Tibial nerve (tissue), 4 donors: ENCODE measurements at regions not wholly inside any gene's neighbourhood (a gene's known extent, or its start where the extent isn't known, plus 50 kb on each side); places are given as distances from the start of the nearest gene placed in this dataset.

Source experiments
- EP300 ChIP-seq, 2 donors: sonication (generic); formaldehyde crosslinking; IDR thresholded peaks; one replicate each; pipeline ENCODE4 v1.6.1; 2017; ENCODE audit warnings: antibody characterized with exemption in 2 of 2, mild to moderate bottlenecking in 1 of 2
- TF ChIP-seq, protein P1 (sequence below), 5 experiments: fragments of 200-600 bp in 3 of 5; fragments of 450-650 bp in 2 of 5; sonication (generic) in 3 of 5; IDR thresholded peaks; one replicate each; pipeline ENCODE4 v1.5.1; 2016 to 2019; ENCODE audit warnings: antibody characterized with exemption in 5 of 5, mild to moderate bottlenecking in 3 of 5, moderate library complexity in 2 of 5

DNA sequence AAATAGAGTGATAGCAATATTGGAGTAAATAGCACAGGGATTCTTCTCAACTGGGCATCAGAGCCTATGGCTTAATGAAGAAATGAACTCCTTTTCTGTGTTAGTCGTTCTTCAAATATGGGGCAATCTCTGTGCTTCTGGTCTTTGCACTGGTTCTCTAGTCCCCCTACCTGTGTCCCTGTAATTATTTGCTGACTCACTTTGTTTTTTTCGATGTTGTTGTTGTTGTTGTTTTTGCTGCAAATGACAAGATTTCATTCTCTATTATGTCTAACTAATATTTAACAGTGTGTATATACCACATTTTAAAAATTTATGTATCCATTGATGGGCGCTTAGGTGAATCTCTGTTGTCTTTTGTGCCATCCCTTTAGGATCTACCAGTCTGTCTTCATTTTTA lies 2137.8 kb upstream of the TENM3 start:
- TF ChIP-seq, protein P1, sequence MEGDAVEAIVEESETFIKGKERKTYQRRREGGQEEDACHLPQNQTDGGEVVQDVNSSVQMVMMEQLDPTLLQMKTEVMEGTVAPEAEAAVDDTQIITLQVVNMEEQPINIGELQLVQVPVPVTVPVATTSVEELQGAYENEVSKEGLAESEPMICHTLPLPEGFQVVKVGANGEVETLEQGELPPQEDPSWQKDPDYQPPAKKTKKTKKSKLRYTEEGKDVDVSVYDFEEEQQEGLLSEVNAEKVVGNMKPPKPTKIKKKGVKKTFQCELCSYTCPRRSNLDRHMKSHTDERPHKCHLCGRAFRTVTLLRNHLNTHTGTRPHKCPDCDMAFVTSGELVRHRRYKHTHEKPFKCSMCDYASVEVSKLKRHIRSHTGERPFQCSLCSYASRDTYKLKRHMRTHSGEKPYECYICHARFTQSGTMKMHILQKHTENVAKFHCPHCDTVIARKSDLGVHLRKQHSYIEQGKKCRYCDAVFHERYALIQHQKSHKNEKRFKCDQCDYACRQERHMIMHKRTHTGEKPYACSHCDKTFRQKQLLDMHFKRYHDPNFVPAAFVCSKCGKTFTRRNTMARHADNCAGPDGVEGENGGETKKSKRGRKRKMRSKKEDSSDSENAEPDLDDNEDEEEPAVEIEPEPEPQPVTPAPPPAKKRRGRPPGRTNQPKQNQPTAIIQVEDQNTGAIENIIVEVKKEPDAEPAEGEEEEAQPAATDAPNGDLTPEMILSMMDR (IDR thresholded peaks at IDR 0.05) = no peak
- TF ChIP-seq EP300 (IDR thresholded peaks at IDR 0.05) = no peak
